DOHH2 (cell line): ENCODE measurements at regions not wholly inside any gene's neighbourhood (a gene's known extent, or its start where the extent isn't known, plus 50 kb on each side); places are given as distances from the start of the nearest gene placed in this dataset.

Source experiments
- H3F3A ChIP-seq: fragments of 200-600 bp; sonication (generic), shearing (Covaris generic); 2 replicates; pipeline ENCODE4 v1.6.0; 2016; ENCODE audit warnings: antibody characterized with exemption, mild to moderate bottlenecking; ENCODE audit not compliant: control insufficient read depth, insufficient read depth
- H3K27ac ChIP-seq: fragments of 200-600 bp; sonication (generic); 2 replicates; pipeline ENCODE4 v1.5.1; 2014; ENCODE audit warnings: low read depth, mild to moderate bottlenecking, low read length, moderate library complexity
- H3K27me3 ChIP-seq: fragments of 200-600 bp; sonication (generic); 2 replicates; pipeline ENCODE4 v1.6.1; 2014; ENCODE audit warnings: mild to moderate bottlenecking, low read length, mixed read lengths; ENCODE audit not compliant: control insufficient read depth
- H3K36me3 ChIP-seq: fragments of 200-600 bp; sonication (generic); 2 replicates; pipeline ENCODE4 v1.6.1; 2014; ENCODE audit warnings: mild to moderate bottlenecking, low read length, moderate library complexity, mixed read lengths; ENCODE audit not compliant: control insufficient read depth
- H3K4me1 ChIP-seq: fragments of 200-600 bp; sonication (generic); 2 replicates; pipeline ENCODE4 v1.6.1; 2014; ENCODE audit warnings: mild to moderate bottlenecking, low read length, mixed read lengths; ENCODE audit not compliant: control insufficient read depth
- H3K4me2 ChIP-seq: fragments of 200-600 bp; sonication (generic); 2 replicates; pipeline ENCODE4 v1.6.0; 2014; ENCODE audit warnings: mild to moderate bottlenecking, low read length, moderate library complexity
- H3K4me3 ChIP-seq: fragments of 200-600 bp; sonication (generic); 2 replicates; pipeline ENCODE4 v1.5.1; 2014; ENCODE audit warnings: mild to moderate bottlenecking, low read length, mixed read lengths
- H3K79me2 ChIP-seq: fragments of 200-600 bp; sonication (generic); 2 replicates; pipeline ENCODE4 v1.6.1; 2014; ENCODE audit warnings: mild to moderate bottlenecking, low read length, mixed read lengths; ENCODE audit not compliant: control insufficient read depth
- H3K9me2 ChIP-seq: fragments of 200-600 bp; sonication (generic); replicated peaks from 2 replicates; pipeline ENCODE4 v1.6.1; 2014; ENCODE audit warnings: mild to moderate bottlenecking, low read length, mixed read lengths; ENCODE audit not compliant: control insufficient read depth
- H3K9me3 ChIP-seq: fragments of 200-600 bp; sonication (generic); 2 replicates; pipeline ENCODE4 v1.6.1; 2014; ENCODE audit warnings: antibody characterized with exemption, low read length, mixed read lengths; ENCODE audit not compliant: control insufficient read depth, insufficient read depth
- H4K20me1 ChIP-seq: fragments of 200-600 bp; sonication (generic); 2 replicates; pipeline ENCODE4 v1.6.0; 2014; ENCODE audit warnings: low read depth, mild to moderate bottlenecking, antibody characterized with exemption, low read length, moderate library complexity; ENCODE audit not compliant: control insufficient read depth, insufficient read depth
- CTCF ChIP-seq: fragments of 200-600 bp; sonication (generic); IDR thresholded peaks from one replicate; pipeline ENCODE4 v1.5.1; 2014; ENCODE audit warnings: antibody characterized with exemption, mild to moderate bottlenecking, low read depth, low read length; ENCODE audit not compliant: poor library complexity, severe bottlenecking
- EZH2phosphoT487 ChIP-seq: fragments of 200-600 bp; sonication (generic); IDR thresholded peaks from 2 replicates; pipeline ENCODE4 v1.6.1; 2017; ENCODE audit warnings: borderline replicate concordance, mild to moderate bottlenecking, antibody characterized with exemption, low read length, moderate library complexity, mixed read lengths

GRCh38 chr21:16243396-16243795 is 513.6 kb downstream of the USP25 start:
- no peak overlapping the region for H3K4me2 ChIP-seq
- H3K4me1 ChIP-seq, result no peaks in the 10 kb centered on the region
- no peak overlapping the region for H3K4me3 ChIP-seq
- no peaks in the 10 kb centered on the region for H3K9me3 ChIP-seq
- no peak overlapping the region for H3K27ac ChIP-seq
- H3K9me2 ChIP-seq, result no peaks in the 10 kb centered on the region
- no peaks in the 10 kb centered on the region for H3K36me3 ChIP-seq
- TF ChIP-seq EZH2phosphoT487 (no peak), CTCF (no peak)
- H3F3A ChIP-seq, result no peaks in the 10 kb centered on the region
- no peaks in the 10 kb centered on the region for H3K27me3 ChIP-seq
- no peaks in the 10 kb centered on the region for H3K79me2 ChIP-seq
- no peaks in the 10 kb centered on the region for H4K20me1 ChIP-seq

DNA sequence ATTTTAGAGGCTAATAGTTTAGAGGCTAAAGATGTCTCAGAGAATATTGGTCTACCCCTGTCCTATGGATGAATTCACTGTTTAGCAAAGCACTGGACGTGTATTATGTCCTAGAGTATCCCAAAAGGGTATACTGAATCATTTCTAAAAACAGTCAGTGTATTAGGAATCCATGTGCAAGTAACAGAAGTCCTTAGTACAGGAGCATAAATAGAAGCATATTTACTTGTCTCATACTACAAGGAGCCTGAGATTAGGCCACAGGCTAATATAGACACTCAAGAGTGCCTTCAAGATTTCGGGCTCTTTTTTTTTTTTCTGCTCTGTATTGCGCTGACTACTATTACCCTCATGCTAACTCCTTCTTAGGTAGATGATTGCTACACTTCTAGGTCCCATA is 518.9 kb downstream of the USP25 start:
- no peak for TF ChIP-seq EZH2phosphoT487
- no peak for TF ChIP-seq CTCF

GRCh38 chr21:16250273-16250672 is 520.5 kb downstream of the USP25 start:
- Histone ChIP-seq H3K27ac (no peak overlapping the region), H3K4me3 (no peak overlapping the region), H3K9me3 (no peaks in the 10 kb centered on the region), H3K9me2 (no peaks in the 10 kb centered on the region), H3K27me3 (no peaks in the 10 kb centered on the region), H3F3A (no peaks in the 10 kb centered on the region), H3K4me2 (no peak overlapping the region), H3K79me2 (no peaks in the 10 kb centered on the region), H3K36me3 (no peaks in the 10 kb centered on the region), H3K4me1 (no peaks in the 10 kb centered on the region), H4K20me1 (no peaks in the 10 kb centered on the region)
- TF ChIP-seq CTCF (no peak), EZH2phosphoT487 (no peak)

More for the DNA sequence above, 518.9 kb downstream of the USP25 start:
- Histone ChIP-seq H3K4me1 (no peaks in the 10 kb centered on the region), H3K27ac (no peak overlapping the region), H3K79me2 (no peaks in the 10 kb centered on the region), H3K9me3 (no peaks in the 10 kb centered on the region), H3K4me3 (no peak overlapping the region), H3K27me3 (no peaks in the 10 kb centered on the region), H4K20me1 (no peaks in the 10 kb centered on the region), H3F3A (no peaks in the 10 kb centered on the region), H3K36me3 (no peaks in the 10 kb centered on the region), H3K4me2 (no peak overlapping the region), H3K9me2 (no peaks in the 10 kb centered on the region)

DNA sequence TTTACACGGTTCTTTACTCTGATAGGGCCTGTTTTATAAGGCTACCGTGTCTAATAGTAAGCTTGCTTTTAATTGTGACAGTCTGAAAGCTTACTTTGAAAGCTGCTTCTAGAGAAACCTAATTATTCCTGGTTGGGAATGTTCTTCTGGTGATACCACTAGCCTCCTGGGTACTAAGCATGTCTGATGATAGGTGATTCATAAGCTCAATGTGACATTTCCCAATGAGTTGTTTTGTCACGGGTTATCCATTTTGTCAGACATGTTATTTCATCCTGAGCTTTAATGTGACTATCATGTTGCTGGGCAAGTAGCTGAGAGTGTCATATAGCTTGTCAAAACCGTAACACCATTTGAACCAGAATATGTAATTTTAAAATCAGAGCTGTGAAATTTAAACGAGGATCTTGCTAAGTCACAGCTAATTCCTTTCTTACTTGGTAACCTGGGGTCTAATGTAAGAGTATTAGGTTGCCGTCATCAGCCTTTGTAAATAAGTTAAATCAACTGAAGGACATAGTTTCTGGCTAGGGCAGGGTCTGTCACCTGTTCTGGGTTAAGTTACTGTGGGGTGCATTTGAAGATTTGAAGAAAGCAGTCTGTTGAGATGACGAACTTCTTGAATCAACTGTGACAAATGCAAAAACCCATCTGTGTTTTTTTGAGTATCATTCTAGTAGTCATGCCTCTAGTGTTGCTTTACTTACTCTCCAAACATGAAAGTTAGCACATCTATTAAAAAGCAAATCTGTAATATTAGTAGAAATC is 529.2 kb downstream of the USP25 start:
- no peaks in the 10 kb centered on the region for H3K27me3 ChIP-seq
- H3K27ac ChIP-seq, result no peak overlapping the region
- no peak overlapping the region for H3K4me2 ChIP-seq
- H3K36me3 ChIP-seq, result no peaks in the 10 kb centered on the region
- H3K4me1 ChIP-seq, result no peaks in the 10 kb centered on the region
- H3K9me3 ChIP-seq, result no peaks in the 10 kb centered on the region
- TF ChIP-seq EZH2phosphoT487 (no peak), CTCF (no peak)
- no peaks in the 10 kb centered on the region for H4K20me1 ChIP-seq
- no peak overlapping the region for H3K4me3 ChIP-seq
- no peaks in the 10 kb centered on the region for H3F3A ChIP-seq
- H3K9me2 ChIP-seq, result no peaks in the 10 kb centered on the region
- no peaks in the 10 kb centered on the region for H3K79me2 ChIP-seq
